Kidney (tissue), 13 donors: ENCODE measurements at regions not wholly inside any gene's neighbourhood (a gene's known extent, or its start where the extent isn't known, plus 50 kb on each side); places are given as distances from the start of the nearest gene placed in this dataset.

ENCODE experiments used
- DNase-seq, 5 donors: peaks; one replicate each; pipeline ENCODE4 v3.0.0-alpha.2; 2013 to 2020
- FAIRE-seq: peaks from 2 replicates; lab custom pipeline; 2012; peaks lifted over from hg19 to GRCh38; lab: Jason Lieb, UNC
- H3K27ac ChIP-seq, 2 donors: one replicate each; pipeline ENCODE4 v1.7.0; 2013; ENCODE audit warnings: low read depth in 2 of 2, low read length in 2 of 2, inconsistent platforms in 1 of 2
- H3K27me3 ChIP-seq: one replicate; pipeline ENCODE4 v1.7.1; 2013; ENCODE audit warnings: low read length, inconsistent platforms; ENCODE audit not compliant: control insufficient read depth, insufficient read depth
- H3K36me3 ChIP-seq, 3 donors: one replicate each; pipeline versions ENCODE4 v1.7.0 to v1.7.1; 2013; ENCODE audit warnings: low read length in 3 of 3, control low read depth in 1 of 3, inconsistent platforms in 1 of 3; ENCODE audit not compliant: insufficient read depth in 3 of 3, control insufficient read depth in 2 of 3
- H3K4me1 ChIP-seq, 3 donors: one replicate each; pipeline versions ENCODE4 v1.7.0 to v1.7.1; 2013; ENCODE audit warnings: low read length in 3 of 3, inconsistent platforms in 1 of 3, low read depth in 1 of 3; ENCODE audit not compliant: control insufficient read depth in 2 of 3, insufficient read depth in 2 of 3
- H3K4me3 ChIP-seq, 3 donors: one replicate each; pipeline versions ENCODE4 v1.7.0 to v1.8.1; 2013; ENCODE audit warnings: low read length in 3 of 3, control low read depth in 1 of 3, inconsistent platforms in 1 of 3
- H3K9ac ChIP-seq, 3 donors: one replicate each; pipeline versions ENCODE4 v1.7.0 to v1.7.1; 2013; ENCODE audit warnings: low read length in 3 of 3, control low read depth in 1 of 3, inconsistent platforms in 1 of 3
- H3K9me3 ChIP-seq, 3 donors: one replicate each; pipeline versions ENCODE4 v1.7.0 to v1.7.1; 2013; ENCODE audit warnings: low read length in 3 of 3, control low read depth in 1 of 3, inconsistent platforms in 1 of 3; ENCODE audit not compliant: control insufficient read depth in 2 of 3, insufficient read depth in 1 of 3
- CTCF ChIP-seq: IDR thresholded peaks from 3 replicates; pipeline ENCODE4 v1.5.1; 2012; ENCODE audit warnings: mild to moderate bottlenecking, moderate library complexity, borderline replicate concordance; ENCODE audit not compliant: insufficient read depth; ENCODE audit errors: extremely low read depth
- intact Hi-C: fragments of 100-400 bp; cut with DNase I; formaldehyde crosslinking; loops from one replicate; pipeline ENCODE4 v1.11.1; 2022
- donor health status: control.
- donor health status: control.
- donor health status: control.
- donor health status: control.
- donor health status: control.
- donor health status: DM: yes; HTN: yes; CAD: no.
- donor health status: Normal renal cell carcinoma (clear cell type).

- intact Hi-C loops, result no loop called here
- Histone ChIP-seq H3K9me3 (no peaks in the 10 kb centered on the region), H3K27me3 (no peaks in the 10 kb centered on the region)
Observed at GRCh38 chr2:155364766-155365165, 666.3 kb downstream of the KCNJ3 start.

GRCh38 chr2:155363349-155363888, 664.9 kb downstream of the KCNJ3 start:
- H3K4me1 ChIP-seq, result no peaks in the 10 kb centered on the region
- no peak overlapping the region for H3K9ac ChIP-seq
- H3K4me3 ChIP-seq, result no peak overlapping the region
- no peaks in the 10 kb centered on the region for H3K9me3 ChIP-seq
- intact Hi-C loops, result no loop called here
- FAIRE-seq, result no peak
- H3K27me3 ChIP-seq, result no peaks in the 10 kb centered on the region
- H3K27ac ChIP-seq, result no peak overlapping the region
- TF ChIP-seq CTCF, result no peak
- no peak for DNase-seq
- H3K36me3 ChIP-seq, result no peaks in the 10 kb centered on the region

More at GRCh38 chr2:155364766-155365165, 666.3 kb downstream of the KCNJ3 start:
- DNase-seq (no peak), FAIRE-seq (no peak)
- Histone ChIP-seq H3K4me3 (no peak overlapping the region), H3K9ac (no peak overlapping the region), H3K27ac (no peak overlapping the region), H3K36me3 (no peaks in the 10 kb centered on the region), H3K4me1 (no peaks in the 10 kb centered on the region)
- no peak for TF ChIP-seq CTCF

- intact Hi-C loops, result no loop called here
- H3K4me3 ChIP-seq, result no peak overlapping the region
- no peak for TF ChIP-seq CTCF
- H3K9ac ChIP-seq, result no peak overlapping the region
- H3K36me3 ChIP-seq, result no peaks in the 10 kb centered on the region
- H3K27ac ChIP-seq, result no peak overlapping the region
- FAIRE-seq (no peak), DNase-seq (no peak)
- no peaks in the 10 kb centered on the region for H3K27me3 ChIP-seq
- H3K9me3 ChIP-seq, result peaks cover 0 to 2% (median 0%) of the 10 kb centered on the region in 3 donors
- no peaks in the 10 kb centered on the region for H3K4me1 ChIP-seq
Observed at GRCh38 chr2:155357172-155357571, 658.7 kb downstream of the KCNJ3 start.

GRCh38 chr2:155356250-155356649, 657.8 kb downstream of the KCNJ3 start:
- FAIRE-seq, result no peak
- DNase-seq, result no peak
- Histone ChIP-seq H3K4me1 (no peaks in the 10 kb centered on the region), H3K27me3 (no peaks in the 10 kb centered on the region), H3K4me3 (no peak overlapping the region), H3K36me3 (no peaks in the 10 kb centered on the region), H3K27ac (no peak overlapping the region), H3K9me3 (peaks cover 0 to 2% (median 0%) of the 10 kb centered on the region in 3 donors), H3K9ac (no peak overlapping the region)
- no peak for TF ChIP-seq CTCF
- intact Hi-C loops, result no loop called here
